Astrocyte (in vitro differentiated cells and primary cell): ENCODE measurements at regions not wholly inside any gene's neighbourhood (a gene's known extent, or its start where the extent isn't known, plus 50 kb on each side); places are given as distances from the start of the nearest gene placed in this dataset.
"Not testable (repeated sequence)": the region's sequence is repeated elsewhere in the genome, so short reads cannot be mapped to it uniquely, and the experiment has no call there.

Source experiments
- EZH2 ChIP-seq: IDR thresholded peaks from 2 replicates; pipeline ENCODE4 v1.6.1; 2012; ENCODE audit warnings: mild to moderate bottlenecking, low read length, inconsistent platforms; ENCODE audit not compliant: insufficient read depth
- TF ChIP-seq, protein P1 (sequence below): IDR thresholded peaks from 2 replicates; pipeline ENCODE4 v1.5.1; 2011; ENCODE audit warnings: low read depth, mild to moderate bottlenecking, inconsistent platforms, low read length, moderate library complexity; ENCODE audit not compliant: insufficient read depth

DNA sequence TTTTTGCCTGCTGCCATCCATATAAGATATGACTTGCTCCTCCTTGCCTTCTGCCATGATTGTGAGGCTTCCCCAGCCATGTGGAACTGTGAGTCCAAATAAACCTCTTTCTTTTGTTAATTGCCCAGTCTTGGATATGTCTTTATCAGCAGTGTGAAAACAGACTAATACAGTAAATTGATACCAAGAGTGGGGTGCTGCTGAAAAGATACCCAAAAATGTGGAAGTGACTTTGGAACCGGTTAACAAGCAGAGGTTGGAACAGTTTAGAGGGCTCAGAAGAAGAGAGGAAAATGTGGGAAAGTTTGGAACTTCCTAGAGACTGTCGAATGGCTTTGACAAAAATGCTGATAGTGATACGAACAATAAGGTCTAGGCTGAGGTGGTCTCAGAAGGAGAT is 61.1 kb upstream of the DLG1 start:
- TF ChIP-seq, protein P1, sequence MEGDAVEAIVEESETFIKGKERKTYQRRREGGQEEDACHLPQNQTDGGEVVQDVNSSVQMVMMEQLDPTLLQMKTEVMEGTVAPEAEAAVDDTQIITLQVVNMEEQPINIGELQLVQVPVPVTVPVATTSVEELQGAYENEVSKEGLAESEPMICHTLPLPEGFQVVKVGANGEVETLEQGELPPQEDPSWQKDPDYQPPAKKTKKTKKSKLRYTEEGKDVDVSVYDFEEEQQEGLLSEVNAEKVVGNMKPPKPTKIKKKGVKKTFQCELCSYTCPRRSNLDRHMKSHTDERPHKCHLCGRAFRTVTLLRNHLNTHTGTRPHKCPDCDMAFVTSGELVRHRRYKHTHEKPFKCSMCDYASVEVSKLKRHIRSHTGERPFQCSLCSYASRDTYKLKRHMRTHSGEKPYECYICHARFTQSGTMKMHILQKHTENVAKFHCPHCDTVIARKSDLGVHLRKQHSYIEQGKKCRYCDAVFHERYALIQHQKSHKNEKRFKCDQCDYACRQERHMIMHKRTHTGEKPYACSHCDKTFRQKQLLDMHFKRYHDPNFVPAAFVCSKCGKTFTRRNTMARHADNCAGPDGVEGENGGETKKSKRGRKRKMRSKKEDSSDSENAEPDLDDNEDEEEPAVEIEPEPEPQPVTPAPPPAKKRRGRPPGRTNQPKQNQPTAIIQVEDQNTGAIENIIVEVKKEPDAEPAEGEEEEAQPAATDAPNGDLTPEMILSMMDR, result not testable (repeated sequence)
- not testable (repeated sequence) for TF ChIP-seq EZH2
